ENCODE measurements at regions not wholly inside any gene's neighbourhood (a gene's known extent, or its start where the extent isn't known, plus 50 kb on each side); places are given as distances from the start of the nearest gene placed in this dataset.
"Not testable (repeated sequence)": the region's sequence is repeated elsewhere in the genome, so short reads cannot be mapped to it uniquely, and the experiment has no call there.

DNA sequence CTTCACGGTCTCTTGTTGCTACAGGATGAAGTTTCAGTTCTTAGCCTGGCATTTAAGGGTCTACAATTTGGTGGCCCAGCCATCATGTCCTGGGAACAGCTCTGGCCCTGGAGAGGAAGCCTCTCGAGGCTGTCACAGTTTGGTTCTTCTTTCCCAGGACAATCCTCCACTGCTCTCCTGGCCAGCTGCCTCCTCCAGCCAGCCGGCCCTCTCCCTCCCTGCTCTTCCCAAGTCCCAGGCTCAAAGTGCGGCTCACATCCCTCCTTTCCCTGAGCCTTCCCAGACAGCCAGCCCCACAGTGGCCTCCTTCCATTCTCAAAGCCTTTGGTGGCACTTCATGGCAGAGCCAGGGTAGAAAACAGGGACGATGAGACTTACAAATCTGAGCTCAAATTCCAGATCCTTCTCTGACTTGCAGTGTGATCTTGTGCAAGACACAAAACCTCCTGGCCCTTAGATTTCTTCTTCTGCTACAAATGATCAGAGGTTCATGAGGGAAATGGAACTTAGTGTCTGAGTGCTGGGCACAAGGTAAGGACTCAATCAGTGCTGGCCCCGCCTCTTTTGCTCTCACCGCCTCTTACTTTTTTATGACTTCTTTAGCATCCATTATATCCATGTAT, 223.8 kb upstream of the ECI2 start:
- ATAC-seq (no peak), DNase-seq (no peak)
- POLR2A ChIA-PET: no interaction called here
- Mint-ChIP-seq H3K4me3 (no peak overlapping the region), H3K36me3 (ENCODE audit: low read depth) (no peaks in the 10 kb centered on the region), H3K27ac (no peak overlapping the region), H3K9me3 (ENCODE audit: insufficient read depth) (no peaks in the 10 kb centered on the region), H3K4me1 (ENCODE audit: low read depth) (peaks cover 5% of the 10 kb centered on the region), H3K27me3 (ENCODE audit: low read depth) (no peaks in the 10 kb centered on the region)
- CTCF ChIA-PET: no interaction called here

DNA sequence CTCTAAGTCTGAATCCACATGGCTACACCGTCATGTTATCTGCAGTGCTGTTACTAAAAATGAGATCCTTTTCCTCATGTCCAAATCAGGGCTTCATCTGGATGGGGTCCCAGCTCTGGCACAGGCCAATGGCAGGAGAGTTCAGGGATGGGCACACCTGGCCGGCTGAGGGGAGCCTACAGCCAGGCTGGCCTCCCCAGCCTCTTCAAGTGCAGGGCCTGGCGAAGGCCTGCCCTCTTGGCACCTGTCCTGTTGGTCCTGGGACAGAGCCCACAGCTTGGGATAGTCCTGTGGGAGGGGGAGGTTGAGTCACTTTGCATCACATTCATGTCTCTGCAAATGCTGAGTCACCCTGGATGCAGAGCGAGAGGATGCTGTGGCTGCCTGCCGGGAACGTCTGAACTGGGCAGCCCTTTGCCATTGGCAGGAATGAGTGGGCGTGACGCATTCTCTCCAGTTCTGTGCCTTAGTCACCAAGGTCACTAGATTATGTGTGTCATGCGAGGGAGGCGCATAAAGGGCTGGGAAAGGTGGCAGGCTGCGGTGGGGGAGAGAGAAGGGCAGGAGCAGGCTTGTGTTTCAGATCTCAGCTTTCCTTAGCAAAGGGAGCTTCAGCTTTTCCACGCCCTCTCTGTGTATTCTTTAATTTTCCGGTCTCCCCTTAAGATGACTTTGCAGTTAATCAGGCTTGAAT, 223.2 kb upstream of the ECI2 start:
- H3K4me3 Mint-ChIP-seq: no peak overlapping the region
- POLR2A ChIA-PET: no interaction called here
- ATAC-seq (no peak), DNase-seq (no peak)
- CTCF ChIA-PET: no interaction called here
- no peaks in the 10 kb centered on the region for H3K27me3 Mint-ChIP-seq (ENCODE audit: low read depth)
- no peaks in the 10 kb centered on the region for H3K4me1 Mint-ChIP-seq (ENCODE audit: low read depth)
- no peaks in the 10 kb centered on the region for H3K36me3 Mint-ChIP-seq (ENCODE audit: low read depth)
- no peaks in the 10 kb centered on the region for H3K9me3 Mint-ChIP-seq (ENCODE audit: insufficient read depth)
- no peak overlapping the region for H3K27ac Mint-ChIP-seq

DNA sequence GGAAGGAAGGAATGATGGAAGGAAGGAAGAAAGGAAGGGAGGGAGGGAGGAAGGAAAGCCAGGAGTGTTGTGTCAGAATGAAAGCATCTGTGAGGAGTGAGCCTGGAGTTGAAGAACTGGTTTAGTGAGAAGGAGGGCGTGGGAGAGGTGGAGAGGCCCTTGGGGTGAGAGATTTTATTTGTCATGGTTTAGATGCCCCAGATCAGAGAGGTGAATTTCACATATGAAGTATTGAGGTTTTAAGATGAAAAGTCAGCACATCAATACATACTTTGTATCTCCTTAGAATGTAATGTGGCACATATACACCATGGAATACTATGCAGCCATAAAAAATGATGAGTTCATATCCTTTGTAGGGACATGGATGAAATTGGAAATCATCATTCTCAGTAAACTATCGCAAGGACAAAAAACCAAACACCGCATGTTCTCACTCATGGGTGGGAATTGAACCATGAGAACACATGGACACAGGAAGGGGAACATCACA, 222.3 kb upstream of the ECI2 start:
- H3K4me3 Mint-ChIP-seq; H3K9me3 Mint-ChIP-seq (ENCODE audit: insufficient read depth); H3K4me1 Mint-ChIP-seq (ENCODE audit: low read depth); H3K27ac Mint-ChIP-seq; ATAC-seq; H3K27me3 Mint-ChIP-seq (ENCODE audit: low read depth); H3K36me3 Mint-ChIP-seq (ENCODE audit: low read depth); POLR2A ChIA-PET; CTCF ChIA-PET; DNase-seq: not testable (repeated sequence)

- Mint-ChIP-seq H3K4me3 (no peak overlapping the region), H3K27ac (no peak overlapping the region), H3K27me3 (ENCODE audit: low read depth) (no peaks in the 10 kb centered on the region), H3K36me3 (ENCODE audit: low read depth) (no peaks in the 10 kb centered on the region), H3K4me1 (ENCODE audit: low read depth) (no peaks in the 10 kb centered on the region), H3K9me3 (ENCODE audit: insufficient read depth) (no peaks in the 10 kb centered on the region)
- CTCF ChIA-PET: no interaction called here
- no peak for DNase-seq
- POLR2A ChIA-PET: no interaction called here
- no peak for ATAC-seq
Observed at GRCh38 chr6:4356899-4357659, 221.7 kb upstream of the ECI2 start.

- H3K27ac Mint-ChIP-seq: no peak overlapping the region
- no peaks in the 10 kb centered on the region for H3K27me3 Mint-ChIP-seq (ENCODE audit: low read depth)
- ChIA-PET POLR2A (no interaction called here), CTCF (no interaction called here)
- DNase-seq: no peak
- H3K9me3 Mint-ChIP-seq (ENCODE audit: insufficient read depth): no peaks in the 10 kb centered on the region
- H3K4me3 Mint-ChIP-seq: no peak overlapping the region
- no peak for ATAC-seq
- H3K4me1 Mint-ChIP-seq (ENCODE audit: low read depth): no peaks in the 10 kb centered on the region
- no peaks in the 10 kb centered on the region for H3K36me3 Mint-ChIP-seq (ENCODE audit: low read depth)
Observed at GRCh38 chr6:4355241-4355640, 219.9 kb upstream of the ECI2 start.

DNA sequence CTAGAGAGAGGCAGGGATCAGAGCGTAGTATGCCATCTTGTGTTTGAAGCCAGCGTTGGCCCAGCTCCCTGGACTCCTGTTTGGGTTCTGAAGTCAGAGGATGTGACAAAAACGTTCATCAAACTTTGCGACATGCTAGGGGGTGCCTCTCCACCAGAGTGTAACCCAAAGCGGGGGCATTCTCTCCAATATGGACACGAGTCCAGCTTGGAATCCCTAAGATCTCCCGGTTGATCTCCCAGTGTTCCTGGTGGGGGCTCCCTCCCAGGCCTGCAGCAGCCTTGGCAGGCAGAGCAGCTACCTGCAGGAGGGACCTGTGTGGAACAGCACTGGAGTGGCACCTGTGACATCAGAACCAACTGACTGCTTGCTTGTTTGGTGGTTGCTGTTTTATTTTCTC, 218.8 kb upstream of the ECI2 start:
- H3K36me3 Mint-ChIP-seq (ENCODE audit: low read depth): no peaks in the 10 kb centered on the region
- H3K27me3 Mint-ChIP-seq (ENCODE audit: low read depth): no peaks in the 10 kb centered on the region
- CTCF ChIA-PET: no interaction called here
- H3K4me3 Mint-ChIP-seq: no peak overlapping the region
- POLR2A ChIA-PET: no interaction called here
- ATAC-seq: no peak
- DNase-seq: no peak
- no peaks in the 10 kb centered on the region for H3K9me3 Mint-ChIP-seq (ENCODE audit: insufficient read depth)
- no peak overlapping the region for H3K27ac Mint-ChIP-seq
- no peaks in the 10 kb centered on the region for H3K4me1 Mint-ChIP-seq (ENCODE audit: low read depth)

GRCh38 chr6:4352731-4353130, 217.4 kb upstream of the ECI2 start:
- H3K4me3 Mint-ChIP-seq: no peak overlapping the region
- H3K9me3 Mint-ChIP-seq (ENCODE audit: insufficient read depth): no peaks in the 10 kb centered on the region
- CTCF ChIA-PET: no interaction called here
- H3K36me3 Mint-ChIP-seq (ENCODE audit: low read depth): no peaks in the 10 kb centered on the region
- DNase-seq: peak; percentile 5
- POLR2A ChIA-PET: no interaction called here
- H3K27ac Mint-ChIP-seq: no peak overlapping the region
- no peak for ATAC-seq
- no peaks in the 10 kb centered on the region for H3K4me1 Mint-ChIP-seq (ENCODE audit: low read depth)
- H3K27me3 Mint-ChIP-seq (ENCODE audit: low read depth): no peaks in the 10 kb centered on the region

DNA sequence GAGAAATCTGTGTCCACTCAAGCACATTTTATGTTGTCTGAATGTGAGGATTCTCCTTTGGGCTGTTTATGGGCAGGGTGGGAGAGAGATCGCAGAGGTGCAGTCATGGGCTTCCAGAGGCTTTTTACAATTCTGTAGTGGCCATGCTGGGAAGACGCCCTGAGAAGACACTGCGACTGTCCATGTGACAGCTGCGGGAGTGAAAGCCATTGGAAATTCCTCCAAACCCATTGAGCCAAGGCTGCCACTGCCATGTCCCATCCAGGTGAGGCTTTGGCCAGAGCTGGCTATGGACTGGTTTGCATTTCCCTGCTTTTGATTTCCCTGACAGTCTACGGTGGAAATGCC, 216.9 kb upstream of the ECI2 start:
- Mint-ChIP-seq H3K4me3 (no peak overlapping the region), H3K27ac (no peak overlapping the region), H3K9me3 (ENCODE audit: insufficient read depth) (no peaks in the 10 kb centered on the region), H3K27me3 (ENCODE audit: low read depth) (no peaks in the 10 kb centered on the region), H3K36me3 (ENCODE audit: low read depth) (no peaks in the 10 kb centered on the region), H3K4me1 (ENCODE audit: low read depth) (no peaks in the 10 kb centered on the region)
- POLR2A ChIA-PET: no interaction called here
- CTCF ChIA-PET: no interaction called here
- DNase-seq: no peak
- no peak for ATAC-seq

GRCh38 chr6:4351520-4352321, 216.3 kb upstream of the ECI2 start:
- no peaks in the 10 kb centered on the region for H3K4me1 Mint-ChIP-seq (ENCODE audit: low read depth)
- H3K36me3 Mint-ChIP-seq (ENCODE audit: low read depth): no peaks in the 10 kb centered on the region
- CTCF ChIA-PET: no interaction called here
- DNase-seq: peak; percentile 9
- H3K9me3 Mint-ChIP-seq (ENCODE audit: insufficient read depth): no peaks in the 10 kb centered on the region
- H3K4me3 Mint-ChIP-seq: no peak overlapping the region
- no peaks in the 10 kb centered on the region for H3K27me3 Mint-ChIP-seq (ENCODE audit: low read depth)
- H3K27ac Mint-ChIP-seq: no peak overlapping the region
- POLR2A ChIA-PET: no interaction called here
- no peak for ATAC-seq

- CTCF ChIA-PET: no interaction called here
- Mint-ChIP-seq H3K27me3 (ENCODE audit: low read depth) (no peaks in the 10 kb centered on the region), H3K4me1 (ENCODE audit: low read depth) (no peaks in the 10 kb centered on the region), H3K36me3 (ENCODE audit: low read depth) (no peaks in the 10 kb centered on the region), H3K4me3 (no peak overlapping the region), H3K9me3 (ENCODE audit: insufficient read depth) (no peaks in the 10 kb centered on the region), H3K27ac (no peak overlapping the region)
- DNase-seq (peak; percentile 11), ATAC-seq (no peak)
- POLR2A ChIA-PET: no interaction called here
Observed at GRCh38 chr6:4350567-4351519, 215.5 kb upstream of the ECI2 start.

DNA sequence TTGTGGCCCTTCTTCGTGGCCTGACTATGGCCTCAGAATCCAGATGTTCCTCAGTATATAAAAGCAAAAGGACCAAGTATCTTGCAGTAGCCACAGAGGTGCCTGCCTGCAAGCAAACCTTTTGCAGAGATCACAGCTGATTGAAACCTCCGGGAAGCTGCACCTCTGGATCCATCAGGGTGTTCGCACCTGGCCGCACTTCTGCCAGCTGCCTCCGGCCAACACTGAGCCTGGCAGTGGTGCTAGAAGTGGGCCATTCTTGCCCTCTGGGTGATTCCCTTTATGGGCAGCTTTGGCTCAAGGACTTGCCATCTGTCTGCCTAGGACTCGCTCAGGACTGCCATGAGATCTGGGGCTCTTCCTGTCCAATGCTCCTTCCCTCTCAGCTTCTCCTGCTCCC, 214.6 kb upstream of the ECI2 start:
- Mint-ChIP-seq H3K4me1 (ENCODE audit: low read depth) (no peaks in the 10 kb centered on the region), H3K36me3 (ENCODE audit: low read depth) (no peaks in the 10 kb centered on the region), H3K27ac (no peak overlapping the region), H3K4me3 (no peak overlapping the region), H3K9me3 (ENCODE audit: insufficient read depth) (no peaks in the 10 kb centered on the region), H3K27me3 (ENCODE audit: low read depth) (peaks cover 2% of the 10 kb centered on the region)
- ChIA-PET POLR2A (no interaction called here), CTCF (no interaction called here)
- DNase-seq: peak; percentile 10
- ATAC-seq: no peak
